DND-41 (cell line): ENCODE measurements at regions not wholly inside any gene's neighbourhood (a gene's known extent, or its start where the extent isn't known, plus 50 kb on each side); places are given as distances from the start of the nearest gene placed in this dataset.
"Not testable (repeated sequence)": the region's sequence is repeated elsewhere in the genome, so short reads cannot be mapped to it uniquely, and the experiment has no call there.

Experiments
- ATAC-seq: fragments of 200-7000 bp; cut with Tn5 transposase; 3 replicates; pipeline ENCODE4 v1.9.1; 2021; ENCODE audit warnings: low read depth; ENCODE audit not compliant: insufficient read depth
- DNase-seq: peaks from one replicate; pipeline ENCODE4 v3.0.0-alpha.2; 2020
- H2AFZ ChIP-seq: 2 replicates; pipeline ENCODE4 v1.6.0; 2012; ENCODE audit warnings: low read depth, low read length
- H3K27ac ChIP-seq: 2 replicates; pipeline ENCODE4 v1.5.1; 2012; ENCODE audit warnings: low read length, inconsistent platforms
- H3K27me3 ChIP-seq: fragments of 200-600 bp; sonication (generic); 2 replicates; pipeline ENCODE4 v1.6.0; 2012; ENCODE audit warnings: low read length, mild to moderate bottlenecking, inconsistent platforms; ENCODE audit not compliant: insufficient read depth, poor library complexity
- H3K36me3 ChIP-seq: 2 replicates; pipeline ENCODE4 v1.5.1; 2012; ENCODE audit warnings: low read length, inconsistent platforms; ENCODE audit not compliant: insufficient read depth
- H3K4me1 ChIP-seq: 2 replicates; pipeline ENCODE4 v1.5.1; 2012; ENCODE audit warnings: mild to moderate bottlenecking, low read length; ENCODE audit not compliant: insufficient read depth
- H3K4me2 ChIP-seq: 2 replicates; pipeline ENCODE4 v1.6.0; 2012; ENCODE audit warnings: mild to moderate bottlenecking, moderate library complexity, low read length, inconsistent platforms; ENCODE audit not compliant: insufficient read depth
- H3K4me3 ChIP-seq, 2 experiments: fragments of 200-600 bp in 1 of 2; shearing (Covaris generic) in 1 of 2; 2 replicates each; pipeline ENCODE4 v1.5.1; 2012 to 2016; ENCODE audit warnings: inconsistent platforms in 2 of 2, low read length in 2 of 2, mild to moderate bottlenecking in 2 of 2, low read depth in 1 of 2, moderate library complexity in 1 of 2
- H3K79me2 ChIP-seq: 2 replicates; pipeline ENCODE4 v1.6.0; 2012; ENCODE audit warnings: low read length, inconsistent platforms; ENCODE audit not compliant: insufficient read depth
- H3K9ac ChIP-seq: 2 replicates; pipeline ENCODE4 v1.6.0; 2012; ENCODE audit warnings: low read depth, mild to moderate bottlenecking, inconsistent platforms, low read length, moderate library complexity
- H3K9me3 ChIP-seq: 2 replicates; pipeline ENCODE4 v1.5.1; 2012; ENCODE audit warnings: low read length, moderate library complexity, mild to moderate bottlenecking, inconsistent platforms; ENCODE audit not compliant: insufficient read depth, severe bottlenecking
- H4K20me1 ChIP-seq: 2 replicates; pipeline ENCODE4 v1.6.0; 2012; ENCODE audit warnings: low read length; ENCODE audit not compliant: insufficient read depth
- EZH2 ChIP-seq: IDR thresholded peaks from 3 replicates; pipeline ENCODE4 v1.6.1; 2012; ENCODE audit warnings: borderline replicate concordance, low read depth, mild to moderate bottlenecking, moderate library complexity, low read length, inconsistent platforms; ENCODE audit not compliant: severe bottlenecking
- TF ChIP-seq, protein P1 (sequence below): IDR thresholded peaks from 2 replicates; pipeline ENCODE4 v1.5.1; 2012; ENCODE audit warnings: borderline replicate concordance, low read length, moderate library complexity, mild to moderate bottlenecking; ENCODE audit not compliant: poor library complexity, severe bottlenecking; ENCODE audit errors: extremely low read depth

DNA sequence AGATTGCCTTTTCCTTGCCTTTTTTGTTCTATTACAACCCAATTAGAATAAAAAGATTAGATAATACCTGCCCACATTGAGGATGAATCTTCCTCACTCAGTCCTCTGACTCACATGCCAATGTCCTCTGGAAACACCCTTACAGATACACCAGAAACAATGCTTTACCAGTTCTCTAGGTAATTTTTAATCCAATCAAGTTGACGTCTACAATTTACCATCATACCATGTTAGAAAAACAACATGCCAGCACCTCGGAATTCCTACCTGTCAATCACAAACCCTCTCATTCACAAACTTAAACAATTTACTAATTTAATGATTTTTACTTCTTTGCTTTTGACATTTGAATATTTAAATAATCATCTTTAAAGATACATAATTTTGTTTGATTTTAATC, 953.8 kb downstream of the TRHDE start:
- no peaks in the 10 kb centered on the region for H4K20me1 ChIP-seq
- no peaks in the 10 kb centered on the region for H3K9me3 ChIP-seq
- H3K4me2 ChIP-seq: no peak overlapping the region
- TF ChIP-seq, protein P1, sequence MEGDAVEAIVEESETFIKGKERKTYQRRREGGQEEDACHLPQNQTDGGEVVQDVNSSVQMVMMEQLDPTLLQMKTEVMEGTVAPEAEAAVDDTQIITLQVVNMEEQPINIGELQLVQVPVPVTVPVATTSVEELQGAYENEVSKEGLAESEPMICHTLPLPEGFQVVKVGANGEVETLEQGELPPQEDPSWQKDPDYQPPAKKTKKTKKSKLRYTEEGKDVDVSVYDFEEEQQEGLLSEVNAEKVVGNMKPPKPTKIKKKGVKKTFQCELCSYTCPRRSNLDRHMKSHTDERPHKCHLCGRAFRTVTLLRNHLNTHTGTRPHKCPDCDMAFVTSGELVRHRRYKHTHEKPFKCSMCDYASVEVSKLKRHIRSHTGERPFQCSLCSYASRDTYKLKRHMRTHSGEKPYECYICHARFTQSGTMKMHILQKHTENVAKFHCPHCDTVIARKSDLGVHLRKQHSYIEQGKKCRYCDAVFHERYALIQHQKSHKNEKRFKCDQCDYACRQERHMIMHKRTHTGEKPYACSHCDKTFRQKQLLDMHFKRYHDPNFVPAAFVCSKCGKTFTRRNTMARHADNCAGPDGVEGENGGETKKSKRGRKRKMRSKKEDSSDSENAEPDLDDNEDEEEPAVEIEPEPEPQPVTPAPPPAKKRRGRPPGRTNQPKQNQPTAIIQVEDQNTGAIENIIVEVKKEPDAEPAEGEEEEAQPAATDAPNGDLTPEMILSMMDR: no peak
- no peak for TF ChIP-seq EZH2
- H3K79me2 ChIP-seq: no peaks in the 10 kb centered on the region
- H3K4me3 ChIP-seq: no peak overlapping the region
- no peaks in the 10 kb centered on the region for H3K36me3 ChIP-seq
- H3K27me3 ChIP-seq: no peaks in the 10 kb centered on the region
- DNase-seq (no peak), ATAC-seq (no peak)
- H2AFZ ChIP-seq: no peak overlapping the region
- H3K4me1 ChIP-seq: no peaks in the 10 kb centered on the region
- no peak overlapping the region for H3K27ac ChIP-seq
- no peak overlapping the region for H3K9ac ChIP-seq

DNA sequence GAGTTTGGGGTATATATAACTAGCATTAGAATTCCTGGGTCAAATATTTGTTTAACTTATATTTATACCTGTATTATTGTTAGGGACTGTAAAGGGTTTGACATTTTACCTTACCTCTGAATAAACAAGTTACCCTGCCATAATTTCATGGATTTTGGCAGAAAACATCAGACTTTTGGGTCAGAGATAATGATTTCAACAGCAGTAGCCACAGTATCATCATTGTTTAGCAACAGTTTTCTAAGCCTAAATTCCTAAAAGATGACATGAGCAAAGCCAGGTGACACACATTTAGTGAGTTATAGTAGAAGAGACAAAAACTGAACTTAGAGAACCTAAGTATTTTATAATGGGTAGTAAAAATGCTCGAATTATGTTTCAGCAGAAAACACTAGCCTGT, 954.4 kb downstream of the TRHDE start:
- Histone ChIP-seq H3K4me3 (no peak overlapping the region), H3K27ac (no peak overlapping the region), H2AFZ (no peak overlapping the region), H3K9me3 (no peaks in the 10 kb centered on the region), H3K4me2 (no peak overlapping the region), H3K9ac (no peak overlapping the region), H3K79me2 (no peaks in the 10 kb centered on the region), H3K27me3 (no peaks in the 10 kb centered on the region), H3K36me3 (no peaks in the 10 kb centered on the region), H4K20me1 (no peaks in the 10 kb centered on the region), H3K4me1 (no peaks in the 10 kb centered on the region)
- ATAC-seq (no peak), DNase-seq (no peak)
- TF ChIP-seq, protein P1: no peak
- no peak for TF ChIP-seq EZH2

DNA sequence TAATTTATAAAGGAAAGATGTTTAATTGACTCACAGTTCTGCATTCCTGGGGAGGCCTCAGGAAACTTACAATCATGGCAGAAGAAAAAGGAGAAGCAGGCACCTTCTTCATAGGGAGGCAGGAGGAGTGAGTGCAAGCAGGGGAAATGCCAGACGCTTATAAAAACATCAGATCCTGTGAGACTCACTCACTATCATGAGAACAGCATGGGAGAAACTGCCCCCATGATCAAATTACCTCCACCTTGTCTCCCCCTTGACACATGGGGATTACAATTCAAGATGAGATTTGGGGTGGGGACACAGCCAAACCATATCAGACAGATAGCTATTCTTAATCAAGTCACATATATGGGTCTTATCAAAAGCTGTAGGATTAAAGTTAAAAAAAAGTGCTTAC, 956.7 kb downstream of the TRHDE start:
- not testable (repeated sequence) for H3K9ac ChIP-seq, H3K36me3 ChIP-seq, H3K79me2 ChIP-seq, H3K27me3 ChIP-seq, H2AFZ ChIP-seq, H4K20me1 ChIP-seq, H3K9me3 ChIP-seq, ATAC-seq, H3K4me2 ChIP-seq, DNase-seq, H3K4me3 ChIP-seq, H3K27ac ChIP-seq, H3K4me1 ChIP-seq

DNA sequence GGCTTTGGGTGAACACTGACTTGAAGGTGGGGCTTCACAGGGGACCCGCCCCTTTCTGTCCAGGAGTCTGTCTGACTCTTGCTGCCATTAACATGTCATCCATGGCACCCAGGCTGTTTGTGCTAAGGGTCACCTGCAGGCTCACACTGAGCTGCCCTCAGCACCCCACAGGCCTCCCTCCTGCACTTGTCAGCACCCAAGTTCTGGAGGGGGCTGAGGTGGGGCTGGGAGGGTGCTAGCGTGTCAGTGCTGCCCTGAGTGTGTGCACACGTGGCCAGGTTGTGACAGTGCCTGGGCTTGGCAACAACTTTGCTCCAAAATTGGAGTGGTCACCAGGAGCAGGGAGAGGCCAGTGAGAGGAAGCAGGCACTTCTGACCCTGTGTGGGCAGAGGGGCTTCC, 963.2 kb downstream of the TRHDE start:
- no peaks in the 10 kb centered on the region for H3K4me1 ChIP-seq
- no peaks in the 10 kb centered on the region for H3K9me3 ChIP-seq
- no peak overlapping the region for H3K4me2 ChIP-seq
- DNase-seq (no peak), ATAC-seq (no peak)
- no peaks in the 10 kb centered on the region for H4K20me1 ChIP-seq
- H3K4me3 ChIP-seq: no peak overlapping the region
- H3K36me3 ChIP-seq: no peaks in the 10 kb centered on the region
- TF ChIP-seq EZH2: no peak
- TF ChIP-seq, protein P1: no peak
- H3K79me2 ChIP-seq: no peaks in the 10 kb centered on the region
- H3K27ac ChIP-seq: no peak overlapping the region
- H2AFZ ChIP-seq: no peak overlapping the region
- H3K27me3 ChIP-seq: no peaks in the 10 kb centered on the region
- no peak overlapping the region for H3K9ac ChIP-seq
